ENCODE measurements at regions not wholly inside any gene's neighbourhood (a gene's known extent, or its start where the extent isn't known, plus 50 kb on each side); places are given as distances from the start of the nearest gene placed in this dataset.

DNA sequence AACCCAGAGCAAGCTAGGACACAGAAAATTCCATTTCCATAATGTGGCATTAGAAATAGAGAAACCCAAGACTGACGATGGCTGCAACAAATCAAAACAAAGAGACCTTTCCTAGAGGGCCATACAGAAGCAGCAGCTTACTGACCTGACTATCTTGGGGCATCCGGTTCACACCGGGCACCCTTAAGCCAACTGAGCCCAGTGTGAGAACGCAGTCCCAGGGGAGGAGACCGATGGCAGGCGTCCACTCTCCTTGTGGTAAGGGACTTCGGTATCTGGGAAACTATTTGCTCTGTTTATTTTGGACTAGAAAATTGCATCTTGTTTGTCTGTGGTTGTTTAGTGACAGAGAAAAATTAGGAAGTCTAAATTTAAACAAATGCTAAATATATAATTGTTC lies 244.8 kb upstream of the COPS8 start:
- no peak overlapping the region for H3K27ac ChIP-seq (ENCODE audit: low read length)
- no peaks in the 10 kb centered on the region for H3K4me1 ChIP-seq (ENCODE audit: control insufficient read depth, insufficient read depth, low read length)
- no peaks in the 10 kb centered on the region for H3K9me3 ChIP-seq (ENCODE audit: control insufficient read depth, low read length)
- DNase-seq (peak in 2 of 3 donors; percentile 63 to 71), ATAC-seq (peak; percentile 45 to 64)
- WGBS, result 60% methylated on average over 7 of the region's 7 CpGs
- H3K27me3 ChIP-seq (ENCODE audit: control insufficient read depth, insufficient read depth), result no peaks in the 10 kb centered on the region
- no peak overlapping the region for H3K4me3 ChIP-seq (ENCODE audit: low read length)
- intact Hi-C loops (cut with DNase I), result no loop called here

- no peaks in the 10 kb centered on the region for H3K27me3 ChIP-seq (ENCODE audit: control insufficient read depth, insufficient read depth)
- H3K4me3 ChIP-seq (ENCODE audit: low read length), result no peak overlapping the region
- peak in 1 of 2 donors; percentile 52 for ATAC-seq
- intact Hi-C loops (cut with DNase I), result no loop called here
- H3K9me3 ChIP-seq (ENCODE audit: control insufficient read depth, low read length), result no peaks in the 10 kb centered on the region
- 85% methylated on average over 7 of the region's 7 CpGs for WGBS
- no peak for DNase-seq
- no peaks in the 10 kb centered on the region for H3K4me1 ChIP-seq (ENCODE audit: control insufficient read depth, insufficient read depth, low read length)
- H3K27ac ChIP-seq (ENCODE audit: low read length), result no peak overlapping the region
These were observed 244.3 kb upstream of the COPS8 start for GRCh38 chr2:236841389-236841788.

- H3K27me3 ChIP-seq (ENCODE audit: control insufficient read depth, insufficient read depth), result no peaks in the 10 kb centered on the region
- no peak for DNase-seq
- 92% methylated on average over 11 of the region's 11 CpGs for WGBS
- ATAC-seq, result no peak
- no peak overlapping the region for H3K4me3 ChIP-seq (ENCODE audit: low read length)
- no peak overlapping the region for H3K27ac ChIP-seq (ENCODE audit: low read length)
- no peaks in the 10 kb centered on the region for H3K9me3 ChIP-seq (ENCODE audit: control insufficient read depth, low read length)
- no peaks in the 10 kb centered on the region for H3K4me1 ChIP-seq (ENCODE audit: control insufficient read depth, insufficient read depth, low read length)
- intact Hi-C loops (cut with DNase I), result no loop called here
These were observed 242.3 kb upstream of the COPS8 start for GRCh38 chr2:236843161-236843968.

- intact Hi-C loops (cut with DNase I), result no loop called here
- ATAC-seq, result no peak
- Histone ChIP-seq H3K27me3 (ENCODE audit: control insufficient read depth, insufficient read depth) (no peaks in the 10 kb centered on the region), H3K4me1 (ENCODE audit: control insufficient read depth, insufficient read depth, low read length) (no peaks in the 10 kb centered on the region), H3K9me3 (ENCODE audit: control insufficient read depth, low read length) (no peaks in the 10 kb centered on the region), H3K27ac (ENCODE audit: low read length) (no peak overlapping the region), H3K4me3 (ENCODE audit: low read length) (no peak overlapping the region)
- no peak for DNase-seq
- whole genome bisulfite sequencing, result 94% methylated on average over 3 of the region's 3 CpGs
These were observed 241.0 kb upstream of the COPS8 start for GRCh38 chr2:236844711-236845110.

DNA sequence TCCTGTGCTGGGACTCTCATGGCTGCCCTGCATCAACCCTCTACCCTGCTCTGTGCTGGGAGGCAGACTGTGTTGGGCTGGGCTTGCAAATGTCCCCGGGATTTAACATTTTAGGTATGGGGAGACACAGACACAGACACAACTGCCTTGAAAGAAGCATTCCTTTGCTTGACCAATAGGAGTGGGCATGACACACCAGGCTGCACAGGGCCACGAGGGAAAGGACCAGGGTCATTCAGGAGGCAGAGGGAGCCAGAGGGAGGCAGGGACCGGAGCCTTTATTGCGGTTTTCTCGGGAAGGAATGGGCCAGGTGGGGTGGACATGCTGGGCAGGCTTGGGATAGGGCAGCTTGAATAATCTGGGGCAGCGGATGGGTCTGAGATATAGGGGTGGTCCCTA lies 238.7 kb upstream of the COPS8 start:
- DNase-seq (no peak), ATAC-seq (no peak)
- Histone ChIP-seq H3K27me3 (ENCODE audit: control insufficient read depth, insufficient read depth) (no peaks in the 10 kb centered on the region), H3K27ac (ENCODE audit: low read length) (no peak overlapping the region), H3K4me3 (ENCODE audit: low read length) (no peak overlapping the region), H3K4me1 (ENCODE audit: control insufficient read depth, insufficient read depth, low read length) (no peaks in the 10 kb centered on the region), H3K9me3 (ENCODE audit: control insufficient read depth, low read length) (no peaks in the 10 kb centered on the region)
- intact Hi-C loops (cut with DNase I), result no loop called here
- WGBS, result 84% methylated on average over 6 of the region's 6 CpGs

GRCh38 chr2:236847538-236848263 lies 238.0 kb upstream of the COPS8 start:
- intact Hi-C loops (cut with DNase I), result no loop called here
- DNase-seq, result no peak
- no peaks in the 10 kb centered on the region for H3K9me3 ChIP-seq (ENCODE audit: control insufficient read depth, low read length)
- ATAC-seq, result no peak
- H3K27me3 ChIP-seq (ENCODE audit: control insufficient read depth, insufficient read depth), result no peaks in the 10 kb centered on the region
- no peaks in the 10 kb centered on the region for H3K4me1 ChIP-seq (ENCODE audit: control insufficient read depth, insufficient read depth, low read length)
- H3K27ac ChIP-seq (ENCODE audit: low read length), result no peak overlapping the region
- no peak overlapping the region for H3K4me3 ChIP-seq (ENCODE audit: low read length)
- WGBS, result 83% methylated on average over 3 of the region's 3 CpGs

GRCh38 chr2:236848501-236848900 lies 237.2 kb upstream of the COPS8 start:
- H3K4me1 ChIP-seq (ENCODE audit: control insufficient read depth, insufficient read depth, low read length), result no peaks in the 10 kb centered on the region
- DNase-seq, result no peak
- intact Hi-C loops (cut with DNase I), result no loop called here
- no peaks in the 10 kb centered on the region for H3K9me3 ChIP-seq (ENCODE audit: control insufficient read depth, low read length)
- no peaks in the 10 kb centered on the region for H3K27me3 ChIP-seq (ENCODE audit: control insufficient read depth, insufficient read depth)
- ATAC-seq, result no peak
- H3K27ac ChIP-seq (ENCODE audit: low read length), result no peak overlapping the region
- WGBS, result 80% methylated on average over 11 of the region's 11 CpGs
- no peak overlapping the region for H3K4me3 ChIP-seq (ENCODE audit: low read length)

- Histone ChIP-seq H3K9me3 (ENCODE audit: control insufficient read depth, low read length) (no peaks in the 10 kb centered on the region), H3K4me1 (ENCODE audit: control insufficient read depth, insufficient read depth, low read length) (no peaks in the 10 kb centered on the region), H3K27me3 (ENCODE audit: control insufficient read depth, insufficient read depth) (no peaks in the 10 kb centered on the region), H3K4me3 (ENCODE audit: low read length) (no peak overlapping the region), H3K27ac (ENCODE audit: low read length) (no peak overlapping the region)
- DNase-seq, result no peak
- intact Hi-C loops (cut with DNase I), result no loop called here
- ATAC-seq, result no peak
- WGBS, result 71% methylated on average over 2 of the region's 2 CpGs
These were observed 236.2 kb upstream of the COPS8 start for GRCh38 chr2:236849508-236849907.

GRCh38 chr2:236849940-236850339 lies 235.7 kb upstream of the COPS8 start:
- ATAC-seq (no peak), DNase-seq (no peak)
- no peaks in the 10 kb centered on the region for H3K9me3 ChIP-seq (ENCODE audit: control insufficient read depth, low read length)
- no peak overlapping the region for H3K4me3 ChIP-seq (ENCODE audit: low read length)
- no peak overlapping the region for H3K27ac ChIP-seq (ENCODE audit: low read length)
- WGBS, result 96% methylated on average over 4 of the region's 4 CpGs
- intact Hi-C loops (cut with DNase I), result no loop called here
- H3K4me1 ChIP-seq (ENCODE audit: control insufficient read depth, insufficient read depth, low read length), result no peaks in the 10 kb centered on the region
- H3K27me3 ChIP-seq (ENCODE audit: control insufficient read depth, insufficient read depth), result no peaks in the 10 kb centered on the region

DNA sequence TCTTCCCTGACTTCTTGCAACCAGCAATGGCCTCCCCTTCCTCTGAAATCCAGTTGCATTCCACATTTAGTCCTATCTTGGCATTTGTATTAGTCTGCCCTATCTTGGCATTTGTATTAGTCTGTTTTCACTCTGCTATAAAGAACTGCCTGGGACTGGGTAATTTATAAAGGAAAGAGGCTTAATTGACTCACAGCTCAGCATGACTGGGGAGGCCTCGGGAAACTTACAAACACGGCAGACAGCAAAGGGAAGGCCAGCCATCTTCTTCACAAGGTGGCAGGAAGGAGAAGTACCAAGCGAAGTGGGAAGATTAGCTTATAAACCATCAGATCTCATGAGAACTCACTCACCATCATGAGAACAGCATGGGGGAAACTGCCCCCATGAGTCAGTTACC lies 234.5 kb upstream of the COPS8 start:
- intact Hi-C loops (cut with DNase I), result no loop called here

DNA sequence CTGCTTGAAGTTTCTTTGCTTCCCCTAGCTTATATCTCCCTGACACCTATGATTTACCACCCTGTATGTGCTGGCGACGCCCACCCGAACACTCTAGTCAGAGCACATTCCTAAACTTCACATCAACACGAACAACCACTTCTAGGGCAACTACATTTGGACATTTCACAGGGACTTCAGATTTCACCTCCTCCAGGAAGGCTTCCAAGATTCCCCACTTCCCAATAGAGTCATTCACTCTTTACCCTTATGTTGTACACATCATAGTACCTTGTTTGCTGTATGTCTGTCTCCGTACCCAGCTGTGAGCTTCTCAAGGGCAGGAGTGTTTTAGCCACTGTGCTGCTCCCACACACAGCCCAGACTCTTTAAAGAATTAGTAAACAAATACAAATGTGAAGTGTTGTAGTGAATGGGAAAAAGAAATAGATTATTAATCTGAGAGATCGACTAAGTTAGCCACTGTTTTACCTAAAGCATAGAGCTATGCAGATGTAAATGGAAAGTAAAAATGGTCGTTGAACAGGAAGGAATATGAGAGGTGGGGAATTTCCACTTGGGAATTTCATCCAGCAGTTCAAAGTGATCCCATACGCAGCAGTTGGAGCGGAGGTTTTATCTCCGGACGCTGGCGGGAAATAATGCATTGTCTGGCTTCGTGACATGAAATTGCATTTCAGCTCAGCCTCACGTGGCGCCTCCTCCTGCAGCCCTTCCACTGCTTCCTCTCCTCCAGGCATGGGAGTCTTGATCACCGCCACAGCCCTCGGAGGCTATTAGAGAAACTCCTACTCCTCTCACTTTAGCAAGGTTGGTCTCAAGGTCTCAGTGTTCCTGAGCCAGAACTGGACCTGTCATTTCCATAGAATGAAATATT lies 233.4 kb upstream of the COPS8 start:
- Histone ChIP-seq H3K27me3 (ENCODE audit: control insufficient read depth, insufficient read depth) (no peaks in the 10 kb centered on the region), H3K9me3 (ENCODE audit: control insufficient read depth, low read length) (no peaks in the 10 kb centered on the region), H3K4me1 (ENCODE audit: control insufficient read depth, insufficient read depth, low read length) (no peaks in the 10 kb centered on the region), H3K4me3 (ENCODE audit: low read length) (no peak overlapping the region), H3K27ac (ENCODE audit: low read length) (peak overlapping the region; percentile 31)
- intact Hi-C loops (cut with DNase I), result no loop called here
- peak; percentile 15 to 72 for ATAC-seq
- peak in 2 of 3 donors; percentile 34 to 50 for DNase-seq
- 52% methylated on average over 17 of the region's 17 CpGs for WGBS

More for the DNA sequence above, 234.5 kb upstream of the COPS8 start:
- no peak overlapping the region for H3K27ac ChIP-seq (ENCODE audit: low read length)
- H3K4me3 ChIP-seq (ENCODE audit: low read length), result no peak overlapping the region
- H3K4me1 ChIP-seq (ENCODE audit: control insufficient read depth, insufficient read depth, low read length), result no peaks in the 10 kb centered on the region
- no peaks in the 10 kb centered on the region for H3K27me3 ChIP-seq (ENCODE audit: control insufficient read depth, insufficient read depth)
- ATAC-seq (no peak), DNase-seq (no peak)
- 86% methylated on average over 3 of the region's 3 CpGs for WGBS
- H3K9me3 ChIP-seq (ENCODE audit: control insufficient read depth, low read length), result no peaks in the 10 kb centered on the region

All from right cardiac atrium (tissue), 5 donors.